HEK293 (cell line): ENCODE measurements at regions not wholly inside any gene's neighbourhood (a gene's known extent, or its start where the extent isn't known, plus 50 kb on each side); places are given as distances from the start of the nearest gene placed in this dataset.

Experiments
- CTCF ChIA-PET: fragments of 350-600 bp; formaldehyde crosslinking; extraction: SDS; loops from one replicate; lab custom pipeline; 2021; ENCODE audit warnings: antibody characterized with exemption; lab: Yijun Ruan, JAX
- POLR2A ChIA-PET: fragments of 300-600 bp; formaldehyde crosslinking; extraction: SDS; loops from one replicate; lab custom pipeline; 2020; ENCODE audit warnings: antibody characterized with exemption, inconsistent platforms; lab: Yijun Ruan, JAX
- H3K27ac ChIP-seq: fragments of 200-500 bp; sonication (Bioruptor generic); 2 replicates; pipeline ENCODE4 v1.5.1; 2014; ENCODE audit warnings: low read depth, low read length, control low read depth, inconsistent platforms; ENCODE audit errors: extremely low read depth
- H3K36me3 ChIP-seq, 2 experiments: fragments of 200-500 bp in 1 of 2; sonication (Bioruptor generic) in 1 of 2; 1 replicate in 1 of 2; 2 replicates in 1 of 2; pipeline ENCODE4 v1.5.1; 2014 to 2017; ENCODE audit warnings: inconsistent platforms in 2 of 2, low read length in 2 of 2; ENCODE audit not compliant: control insufficient read depth in 2 of 2, insufficient read depth in 1 of 2
- H3K4me1 ChIP-seq: fragments of 200-500 bp; sonication (Bioruptor generic); 2 replicates; pipeline ENCODE4 v1.5.1; 2014; ENCODE audit warnings: mild to moderate bottlenecking, low read length, inconsistent platforms; ENCODE audit not compliant: control insufficient read depth, insufficient read depth
- H3K4me3 ChIP-seq: 2 replicates; pipeline ENCODE4 v1.5.1; 2011; ENCODE audit warnings: low read depth, mild to moderate bottlenecking, control low read depth, low read length, moderate library complexity
- H3K9me3 ChIP-seq: fragments of 200-500 bp; sonication (Bioruptor generic); 2 replicates; pipeline ENCODE4 v1.5.1; 2014; ENCODE audit warnings: low read depth, low read length, inconsistent platforms; ENCODE audit not compliant: control insufficient read depth, insufficient read depth
- BCL11A ChIP-seq: fragments of 450-650 bp; formaldehyde crosslinking; IDR thresholded peaks from 2 replicates; pipeline ENCODE4 v1.5.1; 2016; ENCODE audit warnings: low read depth, missing biosample characterization, missing genetic modification characterization
- CTCF ChIP-seq: fragments of 450-650 bp; formaldehyde crosslinking; IDR thresholded peaks from 2 replicates; pipeline ENCODE4 v1.5.1; 2016; ENCODE audit warnings: missing biosample characterization, missing genetic modification characterization
- GLIS2 ChIP-seq: fragments of 450-650 bp; formaldehyde crosslinking; IDR thresholded peaks from 2 replicates; pipeline ENCODE4 v1.5.1; 2016; ENCODE audit warnings: missing biosample characterization, missing genetic modification characterization
- KLF1 ChIP-seq: fragments of 450-650 bp; formaldehyde crosslinking; IDR thresholded peaks from 2 replicates; pipeline ENCODE4 v1.5.1; 2016; ENCODE audit warnings: missing biosample characterization, missing genetic modification characterization
- SCRT1 ChIP-seq: fragments of 450-650 bp; formaldehyde crosslinking; IDR thresholded peaks from 2 replicates; pipeline ENCODE4 v1.5.1; 2016; ENCODE audit warnings: missing biosample characterization, missing genetic modification characterization, borderline replicate concordance
- SETDB1 ChIP-seq: IDR thresholded peaks from one replicate; pipeline ENCODE4 v1.6.1; 2017; ENCODE audit warnings: mild to moderate bottlenecking, low read length, moderate library complexity, mixed read lengths; ENCODE audit not compliant: insufficient read length
- SP7 ChIP-seq: fragments of 450-650 bp; formaldehyde crosslinking; IDR thresholded peaks from 2 replicates; pipeline ENCODE4 v1.5.1; 2016; ENCODE audit warnings: missing biosample characterization, missing genetic modification characterization
- ZNF175 ChIP-seq: fragments of 450-650 bp; formaldehyde crosslinking; IDR thresholded peaks from 2 replicates; pipeline ENCODE4 v1.5.1; 2016; ENCODE audit warnings: missing biosample characterization, missing genetic modification characterization
- ZNF239 ChIP-seq: fragments of 450-650 bp; formaldehyde crosslinking; IDR thresholded peaks from 2 replicates; pipeline ENCODE4 v1.5.1; 2016; ENCODE audit warnings: missing biosample characterization, missing genetic modification characterization
- ZNF26 ChIP-seq: fragments of 450-650 bp; formaldehyde crosslinking; IDR thresholded peaks from 2 replicates; pipeline ENCODE4 v1.5.1; 2016; ENCODE audit warnings: missing biosample characterization, missing genetic modification characterization
- ZNF266 ChIP-seq: fragments of 450-650 bp; formaldehyde crosslinking; IDR thresholded peaks from 2 replicates; pipeline ENCODE4 v1.5.1; 2016; ENCODE audit warnings: missing biosample characterization, missing genetic modification characterization, low read depth
- ZNF311 ChIP-seq: fragments of 450-650 bp; formaldehyde crosslinking; IDR thresholded peaks from 2 replicates; pipeline ENCODE4 v1.5.1; 2017; ENCODE audit warnings: missing biosample characterization, missing genetic modification characterization, borderline replicate concordance
- ZNF324 ChIP-seq: fragments of 450-650 bp; formaldehyde crosslinking; IDR thresholded peaks from 2 replicates; pipeline ENCODE4 v1.5.1; 2016; ENCODE audit warnings: missing biosample characterization, missing genetic modification characterization
- ZNF350 ChIP-seq: fragments of 450-650 bp; formaldehyde crosslinking; IDR thresholded peaks from 2 replicates; pipeline ENCODE4 v1.5.0; 2017; ENCODE audit warnings: missing biosample characterization, mild to moderate bottlenecking, missing genetic modification characterization
- ZNF391 ChIP-seq: fragments of 450-650 bp; formaldehyde crosslinking; IDR thresholded peaks from 2 replicates; pipeline ENCODE4 v1.5.1; 2016; ENCODE audit warnings: low read depth, missing biosample characterization, missing genetic modification characterization, borderline replicate concordance
- ZNF449 ChIP-seq: fragments of 450-650 bp; formaldehyde crosslinking; IDR thresholded peaks from 2 replicates; pipeline ENCODE4 v1.5.1; 2017; ENCODE audit warnings: missing biosample characterization, mild to moderate bottlenecking, missing genetic modification characterization, moderate library complexity
- ZNF548 ChIP-seq: fragments of 450-650 bp; formaldehyde crosslinking; IDR thresholded peaks from 2 replicates; pipeline ENCODE4 v1.5.1; 2016; ENCODE audit warnings: missing biosample characterization, missing genetic modification characterization
- ZNF571 ChIP-seq: fragments of 450-650 bp; formaldehyde crosslinking; IDR thresholded peaks from 2 replicates; pipeline ENCODE4 v1.5.0; 2017; ENCODE audit warnings: missing biosample characterization, missing genetic modification characterization
- ZNF624 ChIP-seq: fragments of 450-650 bp; formaldehyde crosslinking; IDR thresholded peaks from 2 replicates; pipeline ENCODE4 v1.5.1; 2017; ENCODE audit warnings: missing biosample characterization, missing genetic modification characterization
- ZNF692 ChIP-seq: fragments of 450-650 bp; formaldehyde crosslinking; IDR thresholded peaks from 2 replicates; pipeline ENCODE4 v1.5.1; 2016; ENCODE audit warnings: missing biosample characterization, missing genetic modification characterization
- ZNF785 ChIP-seq: fragments of 450-650 bp; formaldehyde crosslinking; IDR thresholded peaks from 2 replicates; pipeline ENCODE4 v1.5.1; 2016; ENCODE audit warnings: missing biosample characterization, missing genetic modification characterization
- TF ChIP-seq, protein P1 (sequence below): fragments of 450-650 bp; formaldehyde crosslinking; IDR thresholded peaks from 2 replicates; pipeline ENCODE4 v1.5.1; 2016; ENCODE audit warnings: missing biosample characterization, missing genetic modification characterization

DNA sequence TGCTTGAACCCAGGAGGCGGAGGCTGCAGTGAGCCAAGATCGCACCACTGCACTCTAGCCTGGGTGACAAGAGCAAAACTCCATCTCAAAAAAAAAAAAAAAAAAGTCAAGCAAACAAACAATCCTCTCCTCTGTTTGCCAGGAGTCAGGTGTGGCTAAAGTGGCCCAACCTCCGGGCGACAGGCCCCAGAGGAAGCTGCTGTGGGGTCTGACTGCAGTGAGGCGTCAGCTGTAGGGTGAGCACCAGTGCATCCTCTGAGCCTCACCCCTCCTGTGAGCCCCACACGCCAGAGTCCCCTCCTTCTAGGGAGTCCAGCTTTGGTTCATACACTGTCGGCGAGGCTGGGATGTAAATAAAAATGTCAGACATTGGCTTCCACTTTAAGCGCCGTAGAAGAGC, 76.5 kb upstream of the HS6ST1 start:
- ChIA-PET POLR2A (no interaction called here), CTCF (interaction anchor here (1.0 kb wide), 1 partner anchor 10 kb away, joined by 3 read pairs; no protein-coding TSS in a partner anchor)
- no peak overlapping the region for H3K27ac ChIP-seq
- H3K9me3 ChIP-seq: no peaks in the 10 kb centered on the region
- TF ChIP-seq ZNF324 (tag by site-specific recombination) (no peak), ZNF548 (no peak), BCL11A (tag by site-specific recombination) (no peak), ZNF239 (tag by site-specific recombination) (no peak), SETDB1 (no peak), ZNF266 (tag by site-specific recombination) (no peak), ZNF449 (tag by site-specific recombination) (no peak), ZNF391 (tag by site-specific recombination) (no peak), ZNF692 (tag by site-specific recombination) (no peak), CTCF (tag by site-specific recombination) (no peak), ZNF785 (no peak), ZNF571 (tag by site-specific recombination) (no peak), ZNF624 (tag by site-specific recombination) (no peak)
- TF ChIP-seq, protein P1, sequence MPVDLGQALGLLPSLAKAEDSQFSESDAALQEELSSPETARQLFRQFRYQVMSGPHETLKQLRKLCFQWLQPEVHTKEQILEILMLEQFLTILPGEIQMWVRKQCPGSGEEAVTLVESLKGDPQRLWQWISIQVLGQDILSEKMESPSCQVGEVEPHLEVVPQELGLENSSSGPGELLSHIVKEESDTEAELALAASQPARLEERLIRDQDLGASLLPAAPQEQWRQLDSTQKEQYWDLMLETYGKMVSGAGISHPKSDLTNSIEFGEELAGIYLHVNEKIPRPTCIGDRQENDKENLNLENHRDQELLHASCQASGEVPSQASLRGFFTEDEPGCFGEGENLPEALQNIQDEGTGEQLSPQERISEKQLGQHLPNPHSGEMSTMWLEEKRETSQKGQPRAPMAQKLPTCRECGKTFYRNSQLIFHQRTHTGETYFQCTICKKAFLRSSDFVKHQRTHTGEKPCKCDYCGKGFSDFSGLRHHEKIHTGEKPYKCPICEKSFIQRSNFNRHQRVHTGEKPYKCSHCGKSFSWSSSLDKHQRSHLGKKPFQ (tag by site-specific recombination): no peak
- no peaks in the 10 kb centered on the region for H3K36me3 ChIP-seq
- no peak overlapping the region for H3K4me3 ChIP-seq
- H3K4me1 ChIP-seq: no peaks in the 10 kb centered on the region

DNA sequence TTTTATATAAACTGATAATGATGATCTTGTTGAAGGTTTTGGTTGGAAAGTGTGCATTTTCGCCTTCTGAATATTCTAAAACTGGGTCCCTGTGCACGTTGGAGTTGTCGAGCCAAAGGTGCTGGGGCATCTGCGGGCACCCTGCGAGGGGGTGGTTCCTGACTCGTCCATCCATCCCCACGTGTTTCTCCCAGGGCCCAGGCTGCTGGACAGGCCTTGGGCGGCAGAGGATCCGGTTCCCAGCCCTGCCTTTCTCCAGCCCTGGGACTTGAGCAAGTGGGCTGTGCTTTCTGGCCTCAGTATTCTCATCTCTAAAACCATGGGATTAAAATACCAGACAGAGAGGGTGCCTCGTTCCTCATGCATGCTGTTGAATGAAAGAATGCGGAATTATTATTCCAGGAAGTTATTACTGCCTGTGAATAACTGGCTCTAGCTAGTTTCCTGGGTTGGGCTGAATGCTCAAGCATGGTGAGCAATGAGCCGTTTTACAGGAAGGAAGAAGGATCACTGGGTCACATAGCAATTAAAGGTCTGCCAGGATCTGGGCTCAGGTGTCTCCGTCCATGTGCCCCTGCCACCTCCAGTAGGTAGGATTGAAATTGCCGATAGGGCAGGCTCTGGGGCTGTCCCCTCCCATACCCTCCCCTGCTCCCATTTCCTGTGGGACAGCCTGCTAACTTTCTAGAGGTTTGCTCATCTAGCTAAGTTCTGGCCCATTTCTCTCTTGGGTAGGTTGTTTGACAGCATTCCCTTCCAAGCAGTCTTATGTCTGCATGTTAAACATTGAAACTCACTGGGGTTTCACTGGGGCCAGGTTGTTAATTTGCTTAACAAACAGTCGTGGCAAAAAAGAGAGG, 77.2 kb upstream of the HS6ST1 start:
- no peak overlapping the region for H3K27ac ChIP-seq
- ChIA-PET CTCF (no interaction called here), POLR2A (interaction anchor here (0.6 kb wide), 1 partner anchor 51 kb away, joined by 4 read pairs; no protein-coding TSS in a partner anchor)
- TF ChIP-seq ZNF26 (no peak), KLF1 (no peak), ZNF175 (no peak), ZNF311 (no peak), SCRT1 (tag by site-specific recombination) (no peak), GLIS2 (tag by site-specific recombination) (no peak), ZNF350 (no peak), SP7 (tag by site-specific recombination) (no peak)
- H3K9me3 ChIP-seq: no peaks in the 10 kb centered on the region
- no peaks in the 10 kb centered on the region for H3K36me3 ChIP-seq
- H3K4me1 ChIP-seq: no peaks in the 10 kb centered on the region
- H3K4me3 ChIP-seq: no peak overlapping the region
